ENCODE measurements at regions not wholly inside any gene's neighbourhood (a gene's known extent, or its start where the extent isn't known, plus 50 kb on each side); places are given as distances from the start of the nearest gene placed in this dataset.

GRCh38 chr13:34167347-34167746 lies 349.4 kb downstream of the RFC3 start:
- DNase-seq, result no peak
- H3K4me3 ChIP-seq (ENCODE audit: low read depth, low read length), result no peak overlapping the region
- H3K27me3 ChIP-seq (replicated peaks; ENCODE audit: control insufficient read depth, insufficient read depth, low read length), result no peaks in the 10 kb centered on the region
- intact Hi-C loops (cut with micrococcal nuclease; ENCODE audit: unreplicated experiment), result no loop called here
- ChIA-PET CTCF (no interaction called here), POLR2A (no interaction called here)
- Mint-ChIP-seq H3K4me1 (ENCODE audit: low read depth, unreplicated experiment) (peaks cover 2% of the 10 kb centered on the region), H3K9me3 (ENCODE audit: unreplicated experiment) (no peaks in the 10 kb centered on the region), H3K27ac (ENCODE audit: unreplicated experiment) (no peak overlapping the region), H3K4me3 (ENCODE audit: unreplicated experiment) (no peak overlapping the region), H3K36me3 (ENCODE audit: insufficient read depth, unreplicated experiment) (no peaks in the 10 kb centered on the region), H3K27me3 (ENCODE audit: insufficient read depth, unreplicated experiment) (peaks cover 2% of the 10 kb centered on the region)
- H3K9me3 ChIP-seq, result no peaks in the 10 kb centered on the region
- 0 out of 2 replicates have a peak, but pooled peaks cover 2% of the 10 kb centered on the region for H3K4me1 ChIP-seq
- BruUV-seq (replicated peaks), result no TSS peak
- TF ChIP-seq, protein P1, sequence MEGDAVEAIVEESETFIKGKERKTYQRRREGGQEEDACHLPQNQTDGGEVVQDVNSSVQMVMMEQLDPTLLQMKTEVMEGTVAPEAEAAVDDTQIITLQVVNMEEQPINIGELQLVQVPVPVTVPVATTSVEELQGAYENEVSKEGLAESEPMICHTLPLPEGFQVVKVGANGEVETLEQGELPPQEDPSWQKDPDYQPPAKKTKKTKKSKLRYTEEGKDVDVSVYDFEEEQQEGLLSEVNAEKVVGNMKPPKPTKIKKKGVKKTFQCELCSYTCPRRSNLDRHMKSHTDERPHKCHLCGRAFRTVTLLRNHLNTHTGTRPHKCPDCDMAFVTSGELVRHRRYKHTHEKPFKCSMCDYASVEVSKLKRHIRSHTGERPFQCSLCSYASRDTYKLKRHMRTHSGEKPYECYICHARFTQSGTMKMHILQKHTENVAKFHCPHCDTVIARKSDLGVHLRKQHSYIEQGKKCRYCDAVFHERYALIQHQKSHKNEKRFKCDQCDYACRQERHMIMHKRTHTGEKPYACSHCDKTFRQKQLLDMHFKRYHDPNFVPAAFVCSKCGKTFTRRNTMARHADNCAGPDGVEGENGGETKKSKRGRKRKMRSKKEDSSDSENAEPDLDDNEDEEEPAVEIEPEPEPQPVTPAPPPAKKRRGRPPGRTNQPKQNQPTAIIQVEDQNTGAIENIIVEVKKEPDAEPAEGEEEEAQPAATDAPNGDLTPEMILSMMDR (IDR thresholded peaks at IDR 0.05; ENCODE audit: insufficient read depth in 1 of 2, low read depth in 1 of 2, low read length in 1 of 2, severe bottlenecking in 1 of 2, unreplicated experiment in 1 of 2), result no peak
- no peaks in the 10 kb centered on the region for H3K36me3 ChIP-seq (ENCODE audit: control insufficient read depth, insufficient read depth, low read length)

DNA sequence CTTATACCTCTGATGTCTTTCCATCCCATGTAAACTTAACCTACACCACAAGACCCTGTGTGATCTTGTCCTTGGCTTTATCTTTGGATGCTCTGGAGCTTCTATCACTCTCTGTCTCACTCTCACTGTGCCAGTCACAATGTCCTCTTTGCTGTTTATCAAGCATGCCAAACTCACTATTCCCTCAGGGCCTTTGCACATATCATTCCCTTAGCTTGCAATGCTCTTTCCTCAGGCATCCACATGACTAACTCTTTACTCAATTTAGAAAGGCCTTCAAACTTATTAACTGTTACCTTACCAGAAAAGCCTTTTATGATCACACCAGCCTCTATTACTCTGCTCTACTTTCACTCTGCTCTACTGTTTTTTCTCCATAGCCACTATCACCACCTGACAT lies 354.1 kb downstream of the RFC3 start:
- POLR2A ChIA-PET, result no interaction called here
- Mint-ChIP-seq H3K27ac (ENCODE audit: unreplicated experiment) (no peak overlapping the region), H3K9me3 (ENCODE audit: unreplicated experiment) (no peaks in the 10 kb centered on the region), H3K4me1 (ENCODE audit: low read depth, unreplicated experiment) (no peaks in the 10 kb centered on the region), H3K36me3 (ENCODE audit: insufficient read depth, unreplicated experiment) (no peaks in the 10 kb centered on the region), H3K4me3 (ENCODE audit: unreplicated experiment) (no peak overlapping the region), H3K27me3 (ENCODE audit: insufficient read depth, unreplicated experiment) (no peaks in the 10 kb centered on the region)
- intact Hi-C loops (cut with micrococcal nuclease; ENCODE audit: unreplicated experiment), result no loop called here
- no TSS peak for BruUV-seq (replicated peaks)
- Histone ChIP-seq H3K27me3 (replicated peaks; ENCODE audit: control insufficient read depth, insufficient read depth, low read length) (no peaks in the 10 kb centered on the region), H3K4me1 (no peaks in the 10 kb centered on the region), H3K4me3 (ENCODE audit: low read depth, low read length) (no peak overlapping the region), H3K9me3 (no peaks in the 10 kb centered on the region), H3K36me3 (ENCODE audit: control insufficient read depth, insufficient read depth, low read length) (no peaks in the 10 kb centered on the region)
- CTCF ChIA-PET, result no interaction called here
- TF ChIP-seq, protein P1 (IDR thresholded peaks at IDR 0.05; ENCODE audit: insufficient read depth in 1 of 2, low read depth in 1 of 2, low read length in 1 of 2, severe bottlenecking in 1 of 2, unreplicated experiment in 1 of 2), result no peak
- DNase-seq, result no peak

GRCh38 chr13:34174671-34175145 lies 356.8 kb downstream of the RFC3 start:
- H3K36me3 Mint-ChIP-seq (ENCODE audit: insufficient read depth, unreplicated experiment), result no peaks in the 10 kb centered on the region
- Histone ChIP-seq H3K27me3 (replicated peaks; ENCODE audit: control insufficient read depth, insufficient read depth, low read length) (no peaks in the 10 kb centered on the region), H3K4me3 (ENCODE audit: low read depth, low read length) (no peak overlapping the region), H3K9me3 (no peaks in the 10 kb centered on the region), H3K36me3 (ENCODE audit: control insufficient read depth, insufficient read depth, low read length) (no peaks in the 10 kb centered on the region), H3K4me1 (no peaks in the 10 kb centered on the region)
- intact Hi-C loops (cut with micrococcal nuclease; ENCODE audit: unreplicated experiment), result no loop called here
- H3K9me3 Mint-ChIP-seq (ENCODE audit: unreplicated experiment), result no peaks in the 10 kb centered on the region
- POLR2A ChIA-PET, result no interaction called here
- H3K4me1 Mint-ChIP-seq (ENCODE audit: low read depth, unreplicated experiment), result no peaks in the 10 kb centered on the region
- no peak overlapping the region for H3K4me3 Mint-ChIP-seq (ENCODE audit: unreplicated experiment)
- TF ChIP-seq, protein P1 (IDR thresholded peaks at IDR 0.05; ENCODE audit: insufficient read depth in 1 of 2, low read depth in 1 of 2, low read length in 1 of 2, severe bottlenecking in 1 of 2, unreplicated experiment in 1 of 2), result no peak
- no peak overlapping the region for H3K27ac Mint-ChIP-seq (ENCODE audit: unreplicated experiment)
- CTCF ChIA-PET, result no interaction called here
- no peak for DNase-seq
- no TSS peak for BruUV-seq (replicated peaks)
- no peaks in the 10 kb centered on the region for H3K27me3 Mint-ChIP-seq (ENCODE audit: insufficient read depth, unreplicated experiment)

All from Caco-2 (cell line).